Trophoblast cell (in vitro differentiated cells and primary cell): ENCODE measurements at regions not wholly inside any gene's neighbourhood (a gene's known extent, or its start where the extent isn't known, plus 50 kb on each side); places are given as distances from the start of the nearest gene placed in this dataset.

Source experiments
- DNase-seq, 2 donors: peaks; one replicate each; pipeline ENCODE4 v3.0.0-alpha.2; 2016
- H2AFZ ChIP-seq: 2 replicates; pipeline ENCODE4 v1.6.1; 2013; ENCODE audit warnings: low read length, moderate library complexity, mild to moderate bottlenecking; ENCODE audit not compliant: insufficient read depth, poor library complexity
- H2AK5ac ChIP-seq: 2 replicates; pipeline ENCODE4 v1.6.1; 2013; ENCODE audit warnings: mild to moderate bottlenecking, low read length
- H2BK120ac ChIP-seq: 2 replicates; pipeline ENCODE4 v1.6.1; 2013; ENCODE audit warnings: low read length, mild to moderate bottlenecking, moderate library complexity; ENCODE audit not compliant: insufficient read depth, poor library complexity
- H2BK12ac ChIP-seq: 2 replicates; pipeline ENCODE4 v1.6.1; 2013; ENCODE audit warnings: mild to moderate bottlenecking, low read length, moderate library complexity
- H2BK5ac ChIP-seq: 2 replicates; pipeline ENCODE4 v1.6.1; 2013; ENCODE audit warnings: low read length, low read depth, moderate library complexity, mild to moderate bottlenecking; ENCODE audit not compliant: poor library complexity
- H3K14ac ChIP-seq: 2 replicates; pipeline ENCODE4 v1.6.1; 2013; ENCODE audit warnings: mild to moderate bottlenecking, low read length
- H3K18ac ChIP-seq: 2 replicates; pipeline ENCODE4 v1.6.1; 2013; ENCODE audit warnings: mild to moderate bottlenecking, low read length
- H3K23ac ChIP-seq: 2 replicates; pipeline ENCODE4 v1.6.1; 2013; ENCODE audit warnings: low read length
- H3K27ac ChIP-seq: 2 replicates; pipeline ENCODE4 v1.5.1; 2013; ENCODE audit warnings: low read depth, mild to moderate bottlenecking, inconsistent platforms, low read length, moderate library complexity
- H3K27me3 ChIP-seq: 2 replicates; pipeline ENCODE4 v1.6.1; 2013; ENCODE audit warnings: inconsistent platforms, mild to moderate bottlenecking, low read length, moderate library complexity; ENCODE audit not compliant: insufficient read depth
- H3K36me3 ChIP-seq, 2 experiments: 1 replicate in 1 of 2; 2 replicates in 1 of 2; pipeline ENCODE4 v1.6.1; 2013; ENCODE audit warnings: low read length in 2 of 2, mild to moderate bottlenecking in 2 of 2, moderate library complexity in 1 of 2; ENCODE audit not compliant: insufficient read depth in 2 of 2, control insufficient read depth in 1 of 2
- H3K4ac ChIP-seq: 2 replicates; pipeline ENCODE4 v1.6.1; 2013; ENCODE audit warnings: low read depth, mild to moderate bottlenecking, low read length, moderate library complexity
- H3K4me1 ChIP-seq, 2 experiments: 1 replicate in 1 of 2; 2 replicates in 1 of 2; pipeline ENCODE4 v1.6.1; 2013; ENCODE audit warnings: low read length in 2 of 2, mild to moderate bottlenecking in 2 of 2, moderate library complexity in 1 of 2; ENCODE audit not compliant: insufficient read depth in 2 of 2, control insufficient read depth in 1 of 2
- H3K4me2 ChIP-seq: 2 replicates; pipeline ENCODE4 v1.6.1; 2013; ENCODE audit warnings: inconsistent platforms, mild to moderate bottlenecking, low read length, moderate library complexity
- H3K4me3 ChIP-seq: 2 replicates; pipeline ENCODE4 v1.5.1; 2013; ENCODE audit warnings: mild to moderate bottlenecking, low read depth, low read length, inconsistent platforms
- H3K79me1 ChIP-seq: one replicate; pipeline ENCODE4 v1.6.1; 2013; ENCODE audit warnings: low read length
- H3K79me2 ChIP-seq: 2 replicates; pipeline ENCODE4 v1.6.1; 2013; ENCODE audit warnings: low read length, mild to moderate bottlenecking; ENCODE audit not compliant: control insufficient read depth, insufficient read depth, poor library complexity
- H3K9ac ChIP-seq: 2 replicates; pipeline ENCODE4 v1.6.1; 2013; ENCODE audit warnings: mild to moderate bottlenecking, low read length
- H3K9me3 ChIP-seq: 2 replicates; pipeline ENCODE4 v1.6.1; 2013; ENCODE audit warnings: low read depth, mild to moderate bottlenecking, control low read depth, inconsistent platforms, low read length; ENCODE audit not compliant: insufficient read depth
- H4K12ac ChIP-seq: 2 replicates; pipeline ENCODE4 v1.6.1; 2013; ENCODE audit warnings: low read depth, mild to moderate bottlenecking, low read length, moderate library complexity
- H4K8ac ChIP-seq: 2 replicates; pipeline ENCODE4 v1.6.1; 2013; ENCODE audit warnings: low read depth, mild to moderate bottlenecking, low read length, moderate library complexity
- H4K91ac ChIP-seq: one replicate; pipeline ENCODE4 v1.6.1; 2013; ENCODE audit warnings: low read depth, mild to moderate bottlenecking, low read length, moderate library complexity
- WGBS: extraction: QIAGEN DNeasy Blood & Tissue Kit; methylation state at CpG from one replicate; pipeline ENCODE4 v1.1.7; 2013; ENCODE audit warnings: missing lambda C conversion rate; ENCODE audit not compliant: insufficient read length, insufficient coverage; ENCODE audit errors: extremely low coverage; 5-methylcytosine and 5-hydroxymethylcytosine counted together

- Histone ChIP-seq H2BK5ac (no peak overlapping the region), H2BK12ac (no peak overlapping the region), H3K18ac (no peak overlapping the region), H3K4me1 (no peaks in the 10 kb centered on the region), H3K14ac (no peak overlapping the region), H3K9me3 (no peaks in the 10 kb centered on the region), H3K4me3 (no peak overlapping the region), H3K79me2 (no peaks in the 10 kb centered on the region), H3K4me2 (no peak overlapping the region), H3K9ac (no peak overlapping the region), H3K36me3 (no peaks in the 10 kb centered on the region), H3K27ac (no peak overlapping the region), H4K12ac (no peak overlapping the region), H4K91ac (no peak overlapping the region), H2AK5ac (no peak overlapping the region), H3K27me3 (no peaks in the 10 kb centered on the region), H3K79me1 (no peaks in the 10 kb centered on the region), H3K23ac (no peak overlapping the region), H3K4ac (no peak overlapping the region), H2BK120ac (no peak overlapping the region), H2AFZ (no peak overlapping the region), H4K8ac (no peak overlapping the region)
- DNase-seq: no peak
- WGBS: no CpG with 5 or more reads among the region's 1 CpG
These were observed 110.1 kb upstream of the NXT1 start for GRCh38 chr20:23240519-23240918.

DNA sequence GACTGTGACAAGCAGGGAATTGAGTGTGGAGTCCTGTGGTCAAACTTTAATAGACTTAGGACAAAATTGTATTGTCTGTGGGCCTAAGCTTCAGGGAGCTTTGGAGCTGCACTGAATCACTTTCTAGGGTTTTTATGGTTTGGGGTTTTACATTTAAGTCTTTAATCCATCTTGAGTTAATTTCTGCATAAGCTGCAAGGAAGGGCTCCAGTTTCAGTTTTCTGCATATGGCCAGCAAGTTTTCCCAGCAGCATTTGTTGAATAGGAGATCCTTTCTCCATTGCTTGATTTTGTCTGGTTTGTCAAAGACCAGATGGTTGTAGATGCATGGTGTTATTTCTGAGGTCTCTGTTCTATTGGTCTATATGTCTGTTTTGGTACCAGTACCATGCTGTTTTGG is 113.4 kb upstream of the NXT1 start:
- Histone ChIP-seq H3K18ac (no peak overlapping the region), H3K9ac (no peak overlapping the region), H3K27ac (no peak overlapping the region)

GRCh38 chr20:23235173-23236027 is 115.2 kb upstream of the NXT1 start:
- Histone ChIP-seq H2BK5ac (no peak overlapping the region), H3K27ac (no peak overlapping the region), H3K9ac (no peak overlapping the region), H3K4me2 (no peak overlapping the region), H4K8ac (no peak overlapping the region), H3K4me1 (no peaks in the 10 kb centered on the region), H3K23ac (no peak overlapping the region), H3K4me3 (no peak overlapping the region), H3K27me3 (no peaks in the 10 kb centered on the region), H3K14ac (no peak overlapping the region), H3K9me3 (no peaks in the 10 kb centered on the region), H3K79me2 (no peaks in the 10 kb centered on the region), H3K79me1 (no peaks in the 10 kb centered on the region), H3K4ac (no peak overlapping the region), H2BK120ac (no peak overlapping the region), H3K18ac (no peak overlapping the region), H2AFZ (no peak overlapping the region), H2BK12ac (no peak overlapping the region), H4K91ac (no peak overlapping the region), H4K12ac (no peak overlapping the region), H3K36me3 (no peaks in the 10 kb centered on the region), H2AK5ac (no peak overlapping the region)
- DNase-seq: peak; percentile 52 to 78
- no CpG with 5 or more reads among the region's 9 CpGs for whole genome bisulfite sequencing

More for the DNA sequence above, 113.4 kb upstream of the NXT1 start:
- Histone ChIP-seq H2BK12ac (no peak overlapping the region), H3K4me3 (no peak overlapping the region), H4K8ac (no peak overlapping the region), H4K91ac (no peak overlapping the region), H3K4me1 (no peaks in the 10 kb centered on the region), H3K27me3 (no peaks in the 10 kb centered on the region), H3K23ac (no peak overlapping the region), H2AFZ (no peak overlapping the region), H3K36me3 (no peaks in the 10 kb centered on the region), H3K14ac (no peak overlapping the region), H3K79me2 (no peaks in the 10 kb centered on the region), H3K9me3 (no peaks in the 10 kb centered on the region), H4K12ac (no peak overlapping the region), H3K79me1 (no peaks in the 10 kb centered on the region), H3K4me2 (no peak overlapping the region), H2BK5ac (no peak overlapping the region), H2BK120ac (no peak overlapping the region), H2AK5ac (no peak overlapping the region), H3K4ac (no peak overlapping the region)
- DNase-seq: no peak

DNA sequence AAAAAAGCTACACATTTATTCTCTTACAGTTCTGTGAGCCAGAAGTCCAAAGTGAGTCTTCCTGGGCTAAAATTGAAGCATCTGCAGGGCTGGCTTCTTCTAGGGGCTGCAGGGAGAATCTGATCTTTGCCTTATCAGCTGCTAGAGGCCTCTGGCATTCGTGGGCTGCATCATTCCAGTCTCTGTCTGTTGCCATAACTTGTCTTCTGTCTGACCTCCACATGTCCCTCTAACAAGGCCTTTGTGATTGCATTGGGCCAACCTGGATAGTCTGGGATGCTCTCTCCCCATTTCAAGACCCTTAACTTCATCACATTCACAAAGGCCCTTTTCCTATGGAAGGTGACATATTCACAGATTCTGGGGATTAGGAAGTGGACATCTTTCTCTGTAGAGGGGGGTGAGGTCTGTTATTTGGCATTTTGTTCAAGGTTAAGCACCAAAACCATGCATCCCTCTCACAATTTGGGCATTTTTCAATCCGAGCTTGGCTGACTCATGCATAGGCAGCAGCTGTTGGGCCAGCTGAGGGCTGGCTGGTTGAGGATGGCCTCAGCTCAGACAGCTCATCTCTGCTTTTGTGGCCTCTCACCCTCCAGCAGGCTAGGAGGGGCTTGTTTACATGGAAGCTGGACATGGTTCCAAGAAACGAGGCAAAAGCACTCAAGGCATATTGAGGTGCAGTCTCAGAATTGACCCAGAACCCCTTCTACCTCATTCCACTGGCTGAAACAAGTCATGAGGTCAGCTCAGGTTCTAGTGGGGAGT is 116.1 kb upstream of the NXT1 start:
- H3K23ac ChIP-seq: no peak overlapping the region
- no peak overlapping the region for H2BK120ac ChIP-seq
- H4K8ac ChIP-seq: no peak overlapping the region
- H3K79me2 ChIP-seq: no peaks in the 10 kb centered on the region
- H3K79me1 ChIP-seq: no peaks in the 10 kb centered on the region
- H4K12ac ChIP-seq: no peak overlapping the region
- no peaks in the 10 kb centered on the region for H3K36me3 ChIP-seq
- H4K91ac ChIP-seq: no peak overlapping the region
- no peak overlapping the region for H3K9ac ChIP-seq
- no peaks in the 10 kb centered on the region for H3K9me3 ChIP-seq
- no peaks in the 10 kb centered on the region for H3K27me3 ChIP-seq
- DNase-seq: peak in 1 of 2 donors; percentile 9
- H2AFZ ChIP-seq: no peak overlapping the region
- H3K18ac ChIP-seq: no peak overlapping the region
- WGBS: no CpG with 5 or more reads among the region's 3 CpGs
- H2BK5ac ChIP-seq: no peak overlapping the region
- no peak overlapping the region for H3K14ac ChIP-seq
- no peak overlapping the region for H3K4me3 ChIP-seq
- H3K4me1 ChIP-seq: no peaks in the 10 kb centered on the region
- no peak overlapping the region for H3K4me2 ChIP-seq
- no peak overlapping the region for H3K27ac ChIP-seq
- H2AK5ac ChIP-seq: no peak overlapping the region
- H3K4ac ChIP-seq: no peak overlapping the region
- H2BK12ac ChIP-seq: no peak overlapping the region
